Right forelimb (tissue), 1 donor: ENCODE measurements at regions not wholly inside any gene's neighbourhood (a gene's known extent, or its start where the extent isn't known, plus 50 kb on each side); places are given as distances from the start of the nearest gene placed in this dataset.
"Not testable (repeated sequence)": the region's sequence is repeated elsewhere in the genome, so short reads cannot be mapped to it uniquely, and the experiment has no call there.

Experiments used
- DNase-seq: peaks from one replicate; pipeline ENCODE4 v3.0.0-alpha.2; 2018

- DNase-seq, result no peak
Measured at GRCh38 chr4:60579335-60579734, 620.8 kb upstream of the ADGRL3 start.

- DNase-seq, result no peak
Measured at GRCh38 chr4:60581919-60582536, 618.1 kb upstream of the ADGRL3 start.

- no peak for DNase-seq
Measured at GRCh38 chr4:60588556-60588955, 611.6 kb upstream of the ADGRL3 start.

- no peak for DNase-seq
Measured at GRCh38 chr4:60589425-60589824, 610.7 kb upstream of the ADGRL3 start.

- no peak for DNase-seq
Measured at GRCh38 chr4:60590116-60590515, 610.0 kb upstream of the ADGRL3 start.

- DNase-seq, result no peak
Measured at GRCh38 chr4:60605646-60606354, 594.3 kb upstream of the ADGRL3 start.

- DNase-seq, result no peak
Measured at GRCh38 chr4:60611762-60612496, 588.2 kb upstream of the ADGRL3 start.

- DNase-seq, result no peak
Measured at GRCh38 chr4:60617731-60618130, 582.4 kb upstream of the ADGRL3 start.

- no peak for DNase-seq
Measured at GRCh38 chr4:60619531-60620305, 580.4 kb upstream of the ADGRL3 start.

GRCh38 chr4:60637976-60638375 is 562.1 kb upstream of the ADGRL3 start:
- no peak for DNase-seq

- DNase-seq, result no peak
Measured at GRCh38 chr4:60648774-60649173, 551.4 kb upstream of the ADGRL3 start.

- no peak for DNase-seq
Measured at GRCh38 chr4:60652933-60653332, 547.2 kb upstream of the ADGRL3 start.

- DNase-seq, result no peak
Measured at GRCh38 chr4:60655356-60655755, 544.8 kb upstream of the ADGRL3 start.

GRCh38 chr4:60656171-60656570 is 544.0 kb upstream of the ADGRL3 start:
- DNase-seq, result no peak

- DNase-seq, result no peak
Measured at GRCh38 chr4:60657041-60657440, 543.1 kb upstream of the ADGRL3 start.

- DNase-seq, result no peak
Measured at GRCh38 chr4:60657807-60658206, 542.3 kb upstream of the ADGRL3 start.

GRCh38 chr4:60663769-60664168 is 536.4 kb upstream of the ADGRL3 start:
- DNase-seq, result no peak

- DNase-seq, result no peak
Measured at GRCh38 chr4:60682901-60683300, 517.2 kb upstream of the ADGRL3 start.

GRCh38 chr4:60683357-60683756 is 516.8 kb upstream of the ADGRL3 start:
- DNase-seq, result no peak

GRCh38 chr4:60683973-60684372 is 516.2 kb upstream of the ADGRL3 start:
- DNase-seq, result no peak

- DNase-seq, result not testable (repeated sequence)
Measured at GRCh38 chr4:60696062-60696461, 504.1 kb upstream of the ADGRL3 start.

GRCh38 chr4:60709061-60709460 is 491.1 kb upstream of the ADGRL3 start:
- no peak for DNase-seq

- no peak for DNase-seq
Measured at GRCh38 chr4:60718874-60719273, 481.3 kb upstream of the ADGRL3 start.
